HG03025 (cell line): ENCODE measurements at regions not wholly inside any gene's neighbourhood (a gene's known extent, or its start where the extent isn't known, plus 50 kb on each side); places are given as distances from the start of the nearest gene placed in this dataset.

Experiments used
- ATAC-seq: cut with Tn5 transposase; IDR thresholded peaks from one replicate; pipeline ENCODE4 v1.9.1; 2021; ENCODE audit warnings: mild to moderate bottlenecking, moderate library complexity; ENCODE audit not compliant: unreplicated experiment, low FRiP score

GRCh38 chr4:125992891-125993290 is 678.1 kb downstream of the FAT4 start:
- ATAC-seq, result no peak

GRCh38 chr4:125994024-125994423 is 679.3 kb downstream of the FAT4 start:
- ATAC-seq, result no peak

GRCh38 chr4:125994430-125994829 is 679.7 kb downstream of the FAT4 start:
- ATAC-seq, result no peak

GRCh38 chr4:126004941-126005340 is 690.2 kb downstream of the FAT4 start:
- ATAC-seq, result no peak

GRCh38 chr4:126007142-126007541 is 692.4 kb downstream of the FAT4 start:
- no peak for ATAC-seq

DNA sequence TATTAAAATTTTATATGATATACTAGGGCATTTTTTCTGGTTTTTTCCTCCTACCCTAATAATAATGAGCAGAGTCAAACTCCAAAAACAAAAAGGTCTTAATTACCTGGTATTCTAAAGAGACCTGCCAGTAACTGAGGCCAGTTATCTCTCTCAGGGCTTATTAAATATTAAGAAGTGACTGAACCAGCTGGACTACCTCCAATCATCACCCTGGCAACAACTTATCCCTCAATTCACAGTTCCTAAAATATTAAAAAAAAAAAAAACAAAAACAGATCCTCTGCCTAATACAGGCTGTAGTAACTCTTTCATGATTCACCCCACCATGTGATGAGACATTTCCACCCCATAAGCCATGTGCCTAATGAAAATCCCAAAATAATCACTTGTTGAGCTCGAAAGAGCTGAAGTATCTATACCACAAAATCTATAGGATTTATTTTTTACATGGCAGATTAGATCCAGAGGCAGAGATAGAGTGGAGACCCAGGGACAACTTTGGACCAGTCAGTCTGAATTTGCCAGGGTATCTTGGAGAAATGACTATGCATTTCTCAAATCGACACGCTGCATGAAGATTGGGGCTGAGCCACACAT is 698.0 kb downstream of the FAT4 start:
- no peak for ATAC-seq

DNA sequence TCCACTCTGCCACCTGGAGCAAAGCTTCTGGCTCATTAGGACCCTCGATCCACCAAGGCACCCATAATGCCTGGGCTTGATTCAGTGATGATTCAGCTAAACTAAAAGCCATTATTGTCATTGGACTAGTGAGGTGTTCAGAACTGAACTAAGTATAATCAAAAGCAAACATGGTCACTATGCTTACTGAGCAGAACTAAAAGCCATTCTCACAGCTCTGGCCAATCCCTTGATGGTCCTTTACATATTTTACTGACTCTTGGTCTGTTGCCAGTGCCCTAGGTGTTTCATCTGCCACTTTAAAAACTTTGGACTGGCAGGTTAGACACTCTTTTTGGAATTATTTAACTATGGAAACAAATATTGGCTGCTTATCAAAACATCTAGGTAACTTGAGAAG is 703.5 kb downstream of the FAT4 start:
- ATAC-seq, result no peak

DNA sequence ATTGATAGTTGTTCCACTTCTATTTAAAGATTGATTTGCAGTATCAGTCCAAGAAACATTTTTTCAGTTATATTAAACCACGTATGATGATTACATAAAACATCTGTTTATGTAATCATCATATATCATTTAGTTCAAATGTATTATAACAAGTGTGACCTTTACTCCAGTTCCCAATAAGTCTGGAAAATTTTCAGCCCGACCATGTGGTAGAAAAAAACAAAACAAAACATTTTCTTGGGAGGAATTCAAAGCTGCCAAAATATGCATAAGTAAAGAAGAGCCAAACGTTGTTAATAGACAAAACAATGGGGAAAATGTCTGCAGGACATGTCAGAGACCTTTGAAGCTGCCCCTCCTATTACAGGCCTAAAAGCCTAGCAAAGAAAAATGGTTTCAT is 709.1 kb downstream of the FAT4 start:
- ATAC-seq, result no peak

DNA sequence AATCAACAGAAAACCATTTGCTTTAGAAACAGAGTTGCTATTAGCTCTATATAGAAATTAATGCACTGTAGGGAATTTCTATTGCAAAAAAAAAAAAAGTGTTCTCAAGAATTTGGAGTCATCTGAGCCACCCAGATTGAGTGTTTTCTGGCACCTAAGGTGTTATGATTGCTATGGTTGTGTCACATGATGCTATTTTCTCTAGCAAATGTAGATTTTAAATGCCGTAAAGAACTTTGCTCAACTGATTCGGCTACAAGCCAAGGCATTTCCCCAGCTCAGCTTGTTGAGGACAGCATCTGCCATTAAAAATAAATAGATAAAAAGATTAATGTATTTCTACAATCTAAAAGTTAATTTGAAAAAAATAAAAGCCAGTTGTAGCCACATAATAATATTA is 712.8 kb downstream of the FAT4 start:
- ATAC-seq, result no peak

- ATAC-seq, result no peak
Measured at GRCh38 chr4:126028876-126029275, 714.1 kb downstream of the FAT4 start.

DNA sequence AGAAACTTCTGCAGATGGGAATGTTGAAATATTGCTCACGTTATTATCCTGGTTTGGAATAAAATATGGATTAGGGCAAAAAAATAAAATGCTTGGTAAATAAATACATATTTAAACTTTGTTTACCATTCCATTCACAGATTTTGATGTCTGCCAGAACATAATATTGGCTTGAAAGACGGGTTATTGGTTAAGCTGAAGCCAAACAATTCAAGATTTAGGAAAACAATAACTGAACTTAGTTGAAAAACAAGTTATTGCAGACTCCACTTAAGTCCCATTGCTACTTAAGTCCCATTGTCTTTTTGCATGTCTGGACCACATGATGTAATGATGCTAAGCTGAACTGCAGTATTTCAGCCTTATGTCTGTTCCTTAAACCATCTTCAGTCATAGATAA is 722.5 kb downstream of the FAT4 start:
- ATAC-seq, result no peak

GRCh38 chr4:126038502-126039144 is 723.9 kb downstream of the FAT4 start:
- no peak for ATAC-seq

- ATAC-seq, result no peak
Measured at GRCh38 chr4:126046081-126046614, 731.4 kb downstream of the FAT4 start.

DNA sequence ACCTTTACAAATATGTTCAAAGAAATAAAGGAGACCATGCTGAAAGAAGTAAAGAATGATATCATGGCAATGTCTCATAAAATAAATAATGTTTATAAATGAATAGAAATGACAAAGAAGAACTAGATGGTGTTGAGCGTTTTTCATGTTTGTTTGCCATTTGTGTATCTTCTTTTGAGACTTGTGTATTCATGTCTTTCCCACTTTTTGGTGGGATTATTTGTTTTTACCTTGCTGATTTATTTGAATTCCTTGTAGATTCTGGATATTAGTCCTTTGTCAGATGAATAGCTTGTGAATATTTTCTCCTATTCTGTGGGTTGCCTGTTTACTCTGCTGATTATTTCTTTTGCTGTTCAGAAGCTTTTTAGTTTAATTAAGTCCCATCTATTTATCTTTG is 732.4 kb downstream of the FAT4 start:
- no peak for ATAC-seq

- no peak for ATAC-seq
Measured at GRCh38 chr4:126051689-126052424, 737.1 kb downstream of the FAT4 start.

DNA sequence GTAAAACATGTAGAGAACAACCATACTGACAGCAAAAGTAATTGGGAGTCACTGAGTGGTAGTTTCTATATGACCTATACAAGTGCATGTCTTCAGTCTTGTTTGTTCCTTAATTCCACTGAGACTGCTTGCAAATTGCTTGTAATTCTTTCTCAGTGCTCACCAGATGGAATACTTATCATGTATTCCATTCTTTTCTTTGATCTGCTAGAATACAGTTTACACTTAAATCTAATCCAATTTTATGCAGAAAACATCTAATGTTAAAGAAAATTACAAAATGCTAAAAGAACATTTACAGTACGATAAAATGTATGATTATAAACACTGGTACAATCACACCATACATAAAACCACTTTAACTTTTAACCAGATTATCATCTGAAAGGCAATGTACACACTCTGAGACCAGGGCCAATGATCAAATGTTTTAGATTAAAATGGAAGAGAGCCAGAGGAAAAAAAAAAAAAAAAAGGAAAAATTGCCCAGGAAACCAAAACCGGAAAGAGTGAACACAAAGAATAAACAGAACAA is 741.4 kb downstream of the FAT4 start:
- no peak for ATAC-seq

DNA sequence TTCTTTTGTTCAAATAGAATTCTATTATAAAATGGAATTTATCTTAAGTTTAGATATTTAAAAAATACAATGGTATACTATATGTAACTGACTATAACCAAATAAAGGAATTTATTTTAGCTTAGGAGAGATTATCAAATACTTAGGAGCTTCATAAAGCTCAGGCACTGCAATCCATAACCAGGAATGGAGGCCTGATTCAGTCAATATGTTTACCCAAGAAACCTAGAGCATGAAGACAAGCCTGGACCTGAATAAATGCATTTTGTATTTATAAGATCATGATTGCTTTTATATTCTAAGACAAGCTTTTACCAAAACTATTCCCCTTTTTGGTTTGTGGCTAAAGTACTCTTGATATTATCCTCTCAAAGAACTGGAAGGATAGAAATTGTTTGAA is 742.6 kb downstream of the FAT4 start:
- ATAC-seq, result no peak

GRCh38 chr4:126058596-126058995 is 743.8 kb downstream of the FAT4 start:
- ATAC-seq, result no peak

GRCh38 chr4:126061655-126062054 is 746.9 kb downstream of the FAT4 start:
- no peak for ATAC-seq

- no peak for ATAC-seq
Measured at GRCh38 chr4:126065016-126065415, 750.3 kb downstream of the FAT4 start.
